ENCODE measurements at regions not wholly inside any gene's neighbourhood (a gene's known extent, or its start where the extent isn't known, plus 50 kb on each side); places are given as distances from the start of the nearest gene placed in this dataset.

- H3K4me3 ChIP-seq (ENCODE audit: low read depth, low read length) = no peak overlapping the region
- no peak for TF ChIP-seq CTCF (IDR thresholded peaks at IDR 0.05; ENCODE audit: borderline replicate concordance, insufficient read depth, low read depth, low read length)
Observed at GRCh38 chr2:16279641-16280040, 339.3 kb downstream of the MYCN start.

- no peak for TF ChIP-seq CTCF (IDR thresholded peaks at IDR 0.05; ENCODE audit: borderline replicate concordance, insufficient read depth, low read depth, low read length)
- H3K4me3 ChIP-seq (ENCODE audit: low read depth, low read length) = no peak overlapping the region
Observed at GRCh38 chr2:16279201-16279570, 338.8 kb downstream of the MYCN start.

DNA sequence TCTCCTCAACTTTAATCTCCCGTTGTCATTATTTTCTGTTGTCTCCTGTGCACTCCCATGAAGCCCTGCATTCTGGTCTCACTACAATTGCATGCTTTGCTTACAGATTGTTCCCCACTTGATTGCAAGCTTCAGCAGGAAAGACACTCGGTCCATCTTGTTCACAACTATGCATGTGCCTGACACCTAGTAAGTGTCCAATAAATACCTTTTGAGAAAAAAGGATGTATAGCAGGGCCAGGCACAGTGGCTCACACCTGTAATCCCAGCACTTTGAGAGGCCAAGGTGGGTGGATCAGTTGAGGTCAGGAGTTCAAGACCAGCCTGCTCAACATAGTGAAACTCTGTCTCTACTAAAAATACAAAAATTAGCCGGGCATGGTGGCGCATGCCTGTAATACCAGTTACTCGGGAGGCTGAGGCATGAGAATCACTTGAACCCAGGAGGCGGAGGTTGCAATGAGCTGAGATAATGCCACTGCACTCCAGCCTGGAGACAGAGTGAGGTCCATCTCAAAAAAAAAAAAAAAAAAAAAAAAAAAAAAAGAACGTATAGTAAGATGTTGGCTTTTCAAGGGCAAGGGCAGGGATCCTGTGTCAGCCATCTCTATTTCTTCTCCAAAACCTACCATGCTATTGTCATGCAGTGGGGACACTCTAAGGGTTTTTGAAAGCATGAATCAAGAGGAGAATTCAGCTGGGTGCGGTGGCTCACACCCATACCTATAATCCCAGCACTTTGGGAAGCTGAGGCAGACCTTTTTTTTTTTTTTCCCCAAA is 338.3 kb downstream of the MYCN start:
- no peak overlapping the region for H3K4me3 ChIP-seq (ENCODE audit: low read depth, low read length)
- TF ChIP-seq CTCF (IDR thresholded peaks at IDR 0.05; ENCODE audit: borderline replicate concordance, insufficient read depth, low read depth, low read length) = no peak

DNA sequence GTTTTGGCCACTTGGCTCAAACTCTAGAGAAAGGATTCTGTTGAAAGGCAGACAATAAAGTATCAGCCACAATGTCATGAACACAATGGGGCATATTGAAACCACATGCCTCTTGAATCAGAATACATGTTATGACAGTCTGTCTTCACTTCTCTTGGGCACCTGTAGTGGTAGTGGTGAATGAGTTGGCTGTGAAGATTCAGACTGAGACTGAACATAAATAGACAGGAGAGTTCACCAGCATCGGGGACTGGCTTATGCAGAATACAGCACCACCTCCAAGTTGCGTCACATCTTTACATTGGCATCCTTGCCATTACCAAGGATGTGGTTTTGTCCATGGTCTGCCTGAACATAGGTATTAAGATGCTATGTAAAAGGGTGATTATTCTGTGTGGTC is 336.8 kb downstream of the MYCN start:
- H3K4me3 ChIP-seq (ENCODE audit: low read depth, low read length) = no peak overlapping the region

DNA sequence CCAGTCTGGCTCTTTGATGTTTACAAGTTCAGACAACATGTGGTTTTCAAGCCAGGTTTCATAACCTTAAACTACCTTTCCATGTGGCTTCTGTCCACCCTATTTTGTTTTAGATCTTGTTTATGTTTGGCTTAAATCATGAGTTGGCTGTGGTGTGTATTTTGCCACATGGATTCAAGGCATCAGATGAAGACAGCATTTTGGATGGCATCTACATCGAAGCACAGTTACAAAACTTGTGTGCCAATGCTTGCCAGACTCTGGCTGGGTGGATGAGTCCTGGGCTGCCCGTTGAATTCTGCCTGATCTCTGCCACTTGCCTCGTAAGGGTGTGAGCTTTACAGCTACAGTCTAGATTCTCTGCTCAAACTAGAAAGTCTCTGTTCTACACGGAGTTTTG is 335.3 kb downstream of the MYCN start:
- no peak for TF ChIP-seq CTCF (IDR thresholded peaks at IDR 0.05; ENCODE audit: borderline replicate concordance, insufficient read depth, low read depth, low read length)
- H3K4me3 ChIP-seq (ENCODE audit: low read depth, low read length) = no peak overlapping the region

More for the DNA sequence above, 336.8 kb downstream of the MYCN start:
- no peak for TF ChIP-seq CTCF (IDR thresholded peaks at IDR 0.05; ENCODE audit: borderline replicate concordance, insufficient read depth, low read depth, low read length)

DNA sequence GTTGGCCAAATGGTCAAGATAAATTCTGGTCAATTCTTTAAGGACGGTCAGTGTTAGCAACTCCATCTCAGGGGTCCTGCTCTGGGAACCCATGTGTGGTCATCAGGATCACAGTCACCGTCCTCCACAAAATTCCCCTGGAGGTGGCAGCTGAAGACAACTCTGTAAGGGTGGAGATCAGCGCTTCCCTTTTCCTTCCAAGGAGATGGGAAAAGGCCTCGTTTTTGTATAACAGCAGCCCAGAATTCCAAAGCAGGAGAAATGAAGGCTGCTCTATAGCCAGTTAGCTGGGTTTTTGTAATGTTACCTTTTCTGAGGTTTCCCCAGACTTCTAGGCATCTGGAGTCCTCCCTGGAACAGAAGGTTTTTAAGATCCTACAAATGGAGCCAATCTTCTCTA is 334.8 kb downstream of the MYCN start:
- no peak for TF ChIP-seq CTCF (IDR thresholded peaks at IDR 0.05; ENCODE audit: borderline replicate concordance, insufficient read depth, low read depth, low read length)
- H3K4me3 ChIP-seq (ENCODE audit: low read depth, low read length) = no peak overlapping the region

GRCh38 chr2:16273111-16273510 is 332.8 kb downstream of the MYCN start:
- H3K4me3 ChIP-seq (ENCODE audit: low read depth, low read length) = no peak overlapping the region
- no peak for TF ChIP-seq CTCF (IDR thresholded peaks at IDR 0.05; ENCODE audit: borderline replicate concordance, insufficient read depth, low read depth, low read length)
